OCI-LY3 (cell line): ENCODE measurements at regions not wholly inside any gene's neighbourhood (a gene's known extent, or its start where the extent isn't known, plus 50 kb on each side); places are given as distances from the start of the nearest gene placed in this dataset.

ENCODE experiments used
- H2AFZ ChIP-seq: fragments of 200-600, 300-600 bp; shearing (Covaris generic); 2 replicates; pipeline ENCODE4 v1.6.0; 2014; ENCODE audit warnings: antibody characterized with exemption, low read depth, low read length
- H3K27ac ChIP-seq: fragments of 200-600, 300-600 bp; sonication (generic); 2 replicates; pipeline ENCODE4 v1.5.1; 2014; ENCODE audit warnings: mild to moderate bottlenecking, low read length, moderate library complexity, mixed read lengths
- H3K27me3 ChIP-seq: fragments of 200-600, 300-600 bp; sonication (generic); 2 replicates; pipeline ENCODE4 v1.6.1; 2014; ENCODE audit warnings: low read depth, low read length, mixed read lengths
- H3K36me3 ChIP-seq: fragments of 200-600, 300-600 bp; sonication (generic); replicated peaks from 2 replicates; pipeline ENCODE3; 2014; ENCODE audit warnings: low read depth, low read length, mixed read lengths
- H3K4me1 ChIP-seq: fragments of 300-600, 200-600 bp; sonication (generic); 2 replicates; pipeline ENCODE4 v1.6.1; 2014; ENCODE audit warnings: low read length, mixed read lengths
- H3K4me2 ChIP-seq: fragments of 200-600, 300-600 bp; sonication (generic); 2 replicates; pipeline ENCODE4 v1.6.1; 2014; ENCODE audit warnings: low read length, mixed read lengths
- H3K4me3 ChIP-seq: fragments of 300-600, 200-600 bp; sonication (generic); 2 replicates; pipeline ENCODE4 v1.5.1; 2014; ENCODE audit warnings: antibody characterized with exemption, mild to moderate bottlenecking, low read length, moderate library complexity
- H3K79me2 ChIP-seq: fragments of 300-600, 200-600 bp; shearing (Covaris generic); 2 replicates; pipeline ENCODE4 v1.6.1; 2014; ENCODE audit warnings: mild to moderate bottlenecking, low read length, mixed read lengths
- H3K9ac ChIP-seq: fragments of 300-600, 200-600 bp; shearing (Covaris generic); 2 replicates; pipeline ENCODE4 v1.6.0; 2014; ENCODE audit warnings: mild to moderate bottlenecking, low read length, moderate library complexity
- H3K9me3 ChIP-seq: fragments of 200-600, 300-600 bp; shearing (Covaris generic); 2 replicates; pipeline ENCODE4 v1.6.1; 2014; ENCODE audit warnings: low read length, mixed read lengths; ENCODE audit not compliant: insufficient read depth
- H4K20me1 ChIP-seq: fragments of 200-600, 300-600 bp; sonication (generic); 2 replicates; pipeline ENCODE4 v1.6.1; 2016; ENCODE audit warnings: low read length, mixed read lengths; ENCODE audit not compliant: insufficient read depth
- CTCF ChIP-seq: fragments of 200-600, 300-600 bp; sonication (generic); IDR thresholded peaks from 2 replicates; pipeline ENCODE4 v1.5.1; 2014; ENCODE audit warnings: antibody characterized with exemption, low read length, low read depth
- EZH2phosphoT487 ChIP-seq: fragments of 200-600 bp; shearing (Covaris generic); IDR thresholded peaks from 2 replicates; pipeline ENCODE4 v1.6.1; 2018; ENCODE audit warnings: antibody characterized with exemption, mixed run types, low read depth

- no peak for TF ChIP-seq CTCF
- no peak for TF ChIP-seq EZH2phosphoT487
- H3K4me3 ChIP-seq, result no peak overlapping the region
Observed at GRCh38 chr19:29131456-29131855, 81.5 kb downstream of the UQCRFS1 start.

GRCh38 chr19:29129148-29129547 lies 83.8 kb downstream of the UQCRFS1 start:
- Histone ChIP-seq H3K36me3 (no peaks in the 10 kb centered on the region), H3K4me2 (no peak overlapping the region), H2AFZ (no peak overlapping the region), H3K27me3 (peaks cover 6% of the 10 kb centered on the region; the same call in 1 of the 2 replicates), H3K27ac (no peak overlapping the region), H3K9ac (no peak overlapping the region), H3K4me3 (no peak overlapping the region), H4K20me1 (no peaks in the 10 kb centered on the region), H3K9me3 (no peaks in the 10 kb centered on the region), H3K4me1 (no peaks in the 10 kb centered on the region), H3K79me2 (no peaks in the 10 kb centered on the region)
- TF ChIP-seq EZH2phosphoT487 (no peak), CTCF (no peak)

More at GRCh38 chr19:29131456-29131855, 81.5 kb downstream of the UQCRFS1 start:
- Histone ChIP-seq H3K4me2 (no peak overlapping the region), H3K9ac (no peak overlapping the region), H3K4me1 (no peaks in the 10 kb centered on the region), H3K36me3 (no peaks in the 10 kb centered on the region), H4K20me1 (no peaks in the 10 kb centered on the region), H3K79me2 (no peaks in the 10 kb centered on the region), H3K27me3 (peaks cover 6% of the 10 kb centered on the region; the same call in 1 of the 2 replicates), H2AFZ (no peak overlapping the region), H3K9me3 (no peaks in the 10 kb centered on the region), H3K27ac (no peak overlapping the region)

- Histone ChIP-seq H3K4me2 (no peak overlapping the region), H2AFZ (no peak overlapping the region), H3K9ac (no peak overlapping the region), H3K36me3 (no peaks in the 10 kb centered on the region), H3K79me2 (no peaks in the 10 kb centered on the region), H3K27me3 (peaks cover 6% of the 10 kb centered on the region; the same call in 1 of the 2 replicates), H3K4me1 (no peaks in the 10 kb centered on the region), H4K20me1 (no peaks in the 10 kb centered on the region), H3K4me3 (no peak overlapping the region), H3K9me3 (no peaks in the 10 kb centered on the region), H3K27ac (no peak overlapping the region)
- TF ChIP-seq CTCF (no peak), EZH2phosphoT487 (no peak)
Observed at GRCh38 chr19:29128203-29128602, 84.7 kb downstream of the UQCRFS1 start.

GRCh38 chr19:29122185-29122584 lies 90.8 kb downstream of the UQCRFS1 start:
- Histone ChIP-seq H3K4me3 (no peak overlapping the region), H3K9ac (no peak overlapping the region), H3K27ac (no peak overlapping the region), H3K4me1 (no peaks in the 10 kb centered on the region), H3K9me3 (no peaks in the 10 kb centered on the region), H4K20me1 (no peaks in the 10 kb centered on the region), H3K79me2 (no peaks in the 10 kb centered on the region), H3K36me3 (no peaks in the 10 kb centered on the region), H3K4me2 (no peak overlapping the region), H2AFZ (no peak overlapping the region), H3K27me3 (peaks cover 9% of the 10 kb centered on the region; the same call in 1 of the 2 replicates)
- TF ChIP-seq EZH2phosphoT487 (no peak), CTCF (no peak)
